Keratinocyte (primary cell): ENCODE measurements at regions not wholly inside any gene's neighbourhood (a gene's known extent, or its start where the extent isn't known, plus 50 kb on each side); places are given as distances from the start of the nearest gene placed in this dataset.

ENCODE experiments used
- CTCF ChIP-seq, 3 experiments: IDR thresholded peaks in 1 of 3; conservative IDR thresholded peaks in 1 of 3; optimal IDR thresholded peaks in 1 of 3; 2 replicates in 2 of 3; 3 replicates in 1 of 3; pipeline versions ENCODE3 to v1.5.1; 2011; ENCODE audit warnings: low read length in 3 of 3, mild to moderate bottlenecking in 3 of 3, moderate library complexity in 2 of 3, control low read depth in 1 of 3, inconsistent platforms in 1 of 3; ENCODE audit not compliant: insufficient read depth in 2 of 3; ENCODE audit errors: extremely low read depth in 1 of 3
- EZH2 ChIP-seq: IDR thresholded peaks from one replicate; pipeline ENCODE4 v1.6.1; 2012; ENCODE audit warnings: inconsistent platforms, mild to moderate bottlenecking, low read length, moderate library complexity

GRCh38 chr11:106442032-106442431 lies 364.6 kb downstream of the AASDHPPT start:
- no peak for TF ChIP-seq CTCF (optimal IDR thresholded peaks at IDR 0.05 in 1 of 3, IDR thresholded peaks at IDR 0.05 in 1 of 3, conservative IDR thresholded peaks at IDR 0.05 in 1 of 3; ENCODE audit: extremely low read depth in 1 of 3, insufficient read depth in 2 of 3, low read length in 3 of 3)
- TF ChIP-seq EZH2 = no peak
